Transverse colon (tissue), 3 donors: ENCODE measurements at regions not wholly inside any gene's neighbourhood (a gene's known extent, or its start where the extent isn't known, plus 50 kb on each side); places are given as distances from the start of the nearest gene placed in this dataset.

Experiments
- POLR2A ChIP-seq: fragments of 450-650 bp; IDR thresholded peaks from one replicate; pipeline ENCODE4 v1.6.1; 2016; ENCODE audit warnings: antibody characterized with exemption, mild to moderate bottlenecking, moderate library complexity
- TF ChIP-seq, protein P1 (sequence below), 5 experiments: fragments of 200-600 bp in 3 of 5; fragments of 450-650 bp in 2 of 5; sonication (generic) in 3 of 5; IDR thresholded peaks; 1 replicate in 2 of 5; 2 replicates in 3 of 5; pipeline ENCODE4 v1.5.1; 2016 to 2017; ENCODE audit warnings: antibody characterized with exemption in 5 of 5, inconsistent platforms in 3 of 5, mild to moderate bottlenecking in 2 of 5, moderate library complexity in 1 of 5

DNA sequence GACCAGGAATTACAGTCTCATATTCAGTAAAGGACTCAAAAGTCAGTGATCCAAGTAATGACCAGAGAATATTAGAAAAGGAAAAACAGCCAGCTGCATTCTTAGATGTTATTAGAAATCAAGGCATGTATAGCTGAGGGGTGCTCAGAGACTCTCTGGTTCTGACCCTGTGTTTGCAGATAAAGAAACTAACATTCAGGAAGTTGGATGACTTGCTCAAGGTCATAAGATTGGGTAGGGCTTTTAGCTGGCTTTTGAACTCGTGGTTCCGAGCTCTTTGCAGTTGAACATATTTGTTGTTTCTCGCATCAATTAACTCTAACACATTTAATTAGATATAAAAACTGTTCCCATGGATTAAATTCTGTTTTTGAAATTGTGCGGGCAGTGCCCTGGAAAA is 62.5 kb upstream of the ENPP6 start:
- TF ChIP-seq, protein P1, sequence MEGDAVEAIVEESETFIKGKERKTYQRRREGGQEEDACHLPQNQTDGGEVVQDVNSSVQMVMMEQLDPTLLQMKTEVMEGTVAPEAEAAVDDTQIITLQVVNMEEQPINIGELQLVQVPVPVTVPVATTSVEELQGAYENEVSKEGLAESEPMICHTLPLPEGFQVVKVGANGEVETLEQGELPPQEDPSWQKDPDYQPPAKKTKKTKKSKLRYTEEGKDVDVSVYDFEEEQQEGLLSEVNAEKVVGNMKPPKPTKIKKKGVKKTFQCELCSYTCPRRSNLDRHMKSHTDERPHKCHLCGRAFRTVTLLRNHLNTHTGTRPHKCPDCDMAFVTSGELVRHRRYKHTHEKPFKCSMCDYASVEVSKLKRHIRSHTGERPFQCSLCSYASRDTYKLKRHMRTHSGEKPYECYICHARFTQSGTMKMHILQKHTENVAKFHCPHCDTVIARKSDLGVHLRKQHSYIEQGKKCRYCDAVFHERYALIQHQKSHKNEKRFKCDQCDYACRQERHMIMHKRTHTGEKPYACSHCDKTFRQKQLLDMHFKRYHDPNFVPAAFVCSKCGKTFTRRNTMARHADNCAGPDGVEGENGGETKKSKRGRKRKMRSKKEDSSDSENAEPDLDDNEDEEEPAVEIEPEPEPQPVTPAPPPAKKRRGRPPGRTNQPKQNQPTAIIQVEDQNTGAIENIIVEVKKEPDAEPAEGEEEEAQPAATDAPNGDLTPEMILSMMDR (IDR thresholded peaks at IDR 0.05), result no peak
- TF ChIP-seq POLR2A, result no peak
